PC-3 (cell line): ENCODE measurements at regions not wholly inside any gene's neighbourhood (a gene's known extent, or its start where the extent isn't known, plus 50 kb on each side); places are given as distances from the start of the nearest gene placed in this dataset.
A peak's percentile ranks its signal among the peaks of the same experiment; 100 is the strongest.

Experiments used
- ATAC-seq: fragments of 200-7000 bp; cut with Tn5 transposase; 2 replicates; pipeline ENCODE4 v1.9.1; 2020; ENCODE audit warnings: mild to moderate bottlenecking, moderate library complexity
- BruUV-seq: library from RNA; stranded (reverse); fragments of 400-500 nt; replicated peaks from 2 replicates; lab custom pipeline; 2021; lab: Mats Ljungman, UMichigan
- CTCF ChIA-PET: fragments of 300-600 bp; sonication (Branson Sonifier 250); formaldehyde crosslinking; loops from one replicate; lab custom pipeline; 2022; ENCODE audit warnings: antibody characterized with exemption; lab: Charles Lee
- POLR2A ChIA-PET: fragments of 300-600 bp; sonication (Branson Sonifier 250); formaldehyde crosslinking; loops from one replicate; lab custom pipeline; 2022; ENCODE audit warnings: antibody characterized with exemption; ENCODE audit not compliant: unreplicated experiment; lab: Charles Lee
- DNase-seq: peaks from one replicate; pipeline ENCODE4 v3.0.0-alpha.2; 2015
- H2AFZ ChIP-seq: fragments of 300-600 bp; sonication (generic); 2 replicates; pipeline ENCODE4 v1.6.0; 2016; ENCODE audit warnings: antibody characterized with exemption, low read length
- H3F3A ChIP-seq: fragments of 300-600 bp; sonication (generic); one replicate; pipeline ENCODE4 v1.6.0; 2017; ENCODE audit warnings: antibody characterized with exemption, low read length, control low read depth, mild to moderate bottlenecking; ENCODE audit not compliant: unreplicated experiment
- H3K27ac ChIP-seq: fragments of 300-600 bp; sonication (generic); 2 replicates; pipeline ENCODE4 v1.5.1; 2016; ENCODE audit warnings: mild to moderate bottlenecking, low read length
- H3K27me3 ChIP-seq: fragments of 300-600 bp; sonication (generic); 2 replicates; pipeline ENCODE4 v1.6.1; 2016; ENCODE audit warnings: low read length, mixed read lengths
- H3K36me3 ChIP-seq: fragments of 300-600 bp; sonication (generic); 2 replicates; pipeline ENCODE4 v1.6.1; 2016; ENCODE audit warnings: low read depth, mixed run types, low read length, mixed read lengths
- H3K4me1 ChIP-seq: fragments of 300-600 bp; sonication (generic); 2 replicates; pipeline ENCODE4 v1.5.1; 2016; ENCODE audit warnings: low read length; ENCODE audit not compliant: insufficient read depth
- H3K4me2 ChIP-seq: fragments of 300-600 bp; sonication (generic); 2 replicates; pipeline ENCODE4 v1.6.0; 2016; ENCODE audit warnings: low read length
- H3K4me3 ChIP-seq: fragments of 300-600 bp; sonication (generic); 2 replicates; pipeline ENCODE4 v1.5.1; 2016; ENCODE audit warnings: mild to moderate bottlenecking, low read length, mixed read lengths
- H3K79me2 ChIP-seq: fragments of 300-600 bp; sonication (generic); 2 replicates; pipeline ENCODE4 v1.6.1; 2017; ENCODE audit warnings: low read length, mixed read lengths
- H3K9ac ChIP-seq: fragments of 300-600 bp; sonication (generic); 2 replicates; pipeline ENCODE4 v1.6.0; 2016; ENCODE audit warnings: mild to moderate bottlenecking, low read length
- H3K9me2 ChIP-seq: fragments of 300-600 bp; sonication (generic); replicated peaks from 2 replicates; pipeline ENCODE4 v1.6.1; 2016; ENCODE audit warnings: mixed run types, low read length, mixed read lengths
- H3K9me3 ChIP-seq: fragments of 300-600 bp; sonication (generic); 2 replicates; pipeline ENCODE4 v1.6.1; 2016; ENCODE audit warnings: low read length, mixed read lengths
- H4K20me1 ChIP-seq: fragments of 300-600 bp; sonication (generic); 2 replicates; pipeline ENCODE4 v1.6.1; 2016; ENCODE audit warnings: low read length, mixed read lengths
- CTCF ChIP-seq: fragments of 300-600 bp; sonication (generic); conservative IDR thresholded peaks from 2 replicates; pipeline ENCODE4 v1.5.1; 2017; ENCODE audit warnings: antibody characterized with exemption, low read depth, mild to moderate bottlenecking, low read length
- EZH2 ChIP-seq: fragments of 300-600 bp; sonication (generic); IDR thresholded peaks from one replicate; pipeline ENCODE4 v1.6.1; 2017; ENCODE audit warnings: antibody characterized with exemption, mild to moderate bottlenecking, low read length; ENCODE audit not compliant: unreplicated experiment
- EZH2phosphoT487 ChIP-seq: fragments of 300-600 bp; sonication (generic); IDR thresholded peaks from 2 replicates; pipeline ENCODE4 v1.6.1; 2018; ENCODE audit warnings: mild to moderate bottlenecking, antibody characterized with exemption, low read length, borderline replicate concordance
- intact Hi-C: fragments of 100-400 bp; cut with micrococcal nuclease; formaldehyde crosslinking; loops from 2 replicates; pipeline ENCODE4 v1.9.0; 2023

GRCh38 chr15:29600262-29600661 is 222.0 kb downstream of the TJP1 start:
- Histone ChIP-seq H3K27ac (no peak overlapping the region), H3K9me2 (no peaks in the 10 kb centered on the region), H3K4me2 (no peak overlapping the region), H4K20me1 (no peaks in the 10 kb centered on the region), H3K27me3 (peaks cover 14% of the 10 kb centered on the region; the same call in 1 of the 2 replicates), H3K36me3 (no peaks in the 10 kb centered on the region), H3K9ac (no peak overlapping the region), H3K4me3 (no peak overlapping the region), H3K9me3 (no peaks in the 10 kb centered on the region), H2AFZ (no peak overlapping the region), H3F3A (no peaks in the 10 kb centered on the region), H3K4me1 (no peaks in the 10 kb centered on the region), H3K79me2 (no peaks in the 10 kb centered on the region)
- intact Hi-C loops, result no loop called here
- DNase-seq (no peak), ATAC-seq (no peak)
- CTCF ChIA-PET, result no interaction called here
- BruUV-seq, result no TSS peak
- TF ChIP-seq EZH2 (no peak), CTCF (no peak), EZH2phosphoT487 (no peak)
- POLR2A ChIA-PET, result no interaction called here

- H3K79me2 ChIP-seq, result no peaks in the 10 kb centered on the region
- no peak overlapping the region for H3K4me3 ChIP-seq
- no peak overlapping the region for H3K27ac ChIP-seq
- H3K9ac ChIP-seq, result no peak overlapping the region
- H3K36me3 ChIP-seq, result no peaks in the 10 kb centered on the region
- POLR2A ChIA-PET, result no interaction called here
- DNase-seq, result peak; percentile 52
- TF ChIP-seq EZH2 (no peak), CTCF (peak; percentile 65)
- intact Hi-C loops, result no loop called here
- no peak overlapping the region for H2AFZ ChIP-seq
- H3K27me3 ChIP-seq, result peaks cover 40% of the 10 kb centered on the region
- H3K4me1 ChIP-seq, result no peaks in the 10 kb centered on the region
- CTCF ChIA-PET, result interaction anchor here (0.7 to 1.1 kb wide), 4 partner anchors 9 to 479 kb away, joined by 3 to 4 read pairs (median 4); no protein-coding TSS in a partner anchor
- H3K4me2 ChIP-seq, result no peak overlapping the region
- no TSS peak for BruUV-seq
- no peaks in the 10 kb centered on the region for H3K9me2 ChIP-seq
- peak; percentile 49; the same call in 1 of the 2 replicates for ATAC-seq
- no peaks in the 10 kb centered on the region for H3F3A ChIP-seq
- H3K9me3 ChIP-seq, result no peaks in the 10 kb centered on the region
- no peaks in the 10 kb centered on the region for H4K20me1 ChIP-seq
Measured at GRCh38 chr15:29596266-29596665, 226.0 kb downstream of the TJP1 start.

GRCh38 chr15:29593629-29594028 is 228.6 kb downstream of the TJP1 start:
- ATAC-seq (no peak), DNase-seq (no peak)
- Histone ChIP-seq H2AFZ (no peak overlapping the region), H3K9me2 (no peaks in the 10 kb centered on the region), H3K79me2 (no peaks in the 10 kb centered on the region), H3K4me3 (no peak overlapping the region), H3K27me3 (peaks cover 48% of the 10 kb centered on the region), H3K9ac (no peak overlapping the region), H4K20me1 (no peaks in the 10 kb centered on the region), H3K4me2 (no peak overlapping the region), H3K36me3 (no peaks in the 10 kb centered on the region), H3K4me1 (no peaks in the 10 kb centered on the region), H3K27ac (no peak overlapping the region), H3F3A (no peaks in the 10 kb centered on the region), H3K9me3 (no peaks in the 10 kb centered on the region)
- ChIA-PET CTCF (no interaction called here), POLR2A (no interaction called here)
- intact Hi-C loops, result no loop called here
- TF ChIP-seq EZH2phosphoT487 (no peak), CTCF (no peak), EZH2 (no peak)
- no TSS peak for BruUV-seq
